Fibroblast of pulmonary artery (primary cell): ENCODE measurements at regions not wholly inside any gene's neighbourhood (a gene's known extent, or its start where the extent isn't known, plus 50 kb on each side); places are given as distances from the start of the nearest gene placed in this dataset.
"Not testable (repeated sequence)": the region's sequence is repeated elsewhere in the genome, so short reads cannot be mapped to it uniquely, and the experiment has no call there.

Experiments
- DNase-seq: peaks from one replicate; pipeline ENCODE4 v3.0.0-alpha.2; 2010; ENCODE audit warnings: low read depth
- H3K4me3 ChIP-seq: replicated peaks from 2 replicates; pipeline ENCODE4 v1.5.1; 2011; ENCODE audit warnings: low read depth, mild to moderate bottlenecking, control low read depth, low read length, moderate library complexity
- TF ChIP-seq, protein P1 (sequence below): IDR thresholded peaks from 2 replicates; pipeline ENCODE4 v1.5.1; 2011; ENCODE audit warnings: mild to moderate bottlenecking, control low read depth, low read length, inconsistent platforms; ENCODE audit errors: missing control alignments

DNA sequence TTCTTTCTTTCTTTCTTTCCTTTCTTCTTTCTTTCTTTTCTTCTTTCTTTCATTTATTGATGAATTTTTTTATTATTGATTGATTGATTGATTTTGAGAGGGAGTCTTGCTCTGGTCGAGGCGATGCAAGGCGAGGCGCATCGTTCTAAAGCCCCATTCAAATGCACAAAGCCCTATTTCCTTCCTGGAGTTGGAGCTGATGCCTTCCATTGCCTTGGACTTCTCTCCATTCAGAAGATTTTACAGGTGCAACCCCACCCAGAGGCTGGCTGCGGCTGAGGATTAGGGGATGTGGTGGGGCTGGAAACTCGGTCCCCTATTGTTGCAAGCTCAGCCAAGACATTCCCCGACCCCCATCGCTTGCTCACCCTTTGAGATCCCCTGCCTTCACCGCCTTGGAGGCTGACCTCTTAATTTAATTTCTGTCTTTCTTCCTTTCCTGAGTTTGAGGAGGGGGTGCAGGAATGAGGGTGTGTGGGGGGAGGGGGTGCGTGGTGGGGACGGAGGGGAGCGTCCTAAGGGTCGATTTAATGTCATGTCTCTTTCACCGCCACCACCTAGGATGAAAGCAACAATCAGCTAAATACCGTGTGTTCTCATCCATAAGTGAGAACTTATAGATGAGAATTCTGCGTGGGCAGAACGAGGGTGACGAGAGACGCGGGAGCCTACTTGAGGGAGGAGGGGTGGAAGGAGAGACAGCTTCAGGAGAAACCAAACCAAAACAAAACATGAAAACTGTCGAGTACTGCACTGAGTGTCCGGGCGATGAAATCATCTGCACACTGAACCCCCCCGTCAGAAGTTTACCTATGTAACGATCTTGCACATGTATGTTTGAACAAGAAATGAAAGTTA, 3913.9 kb upstream of the OR11H1 start:
- DNase-seq, result no peak
- TF ChIP-seq, protein P1, sequence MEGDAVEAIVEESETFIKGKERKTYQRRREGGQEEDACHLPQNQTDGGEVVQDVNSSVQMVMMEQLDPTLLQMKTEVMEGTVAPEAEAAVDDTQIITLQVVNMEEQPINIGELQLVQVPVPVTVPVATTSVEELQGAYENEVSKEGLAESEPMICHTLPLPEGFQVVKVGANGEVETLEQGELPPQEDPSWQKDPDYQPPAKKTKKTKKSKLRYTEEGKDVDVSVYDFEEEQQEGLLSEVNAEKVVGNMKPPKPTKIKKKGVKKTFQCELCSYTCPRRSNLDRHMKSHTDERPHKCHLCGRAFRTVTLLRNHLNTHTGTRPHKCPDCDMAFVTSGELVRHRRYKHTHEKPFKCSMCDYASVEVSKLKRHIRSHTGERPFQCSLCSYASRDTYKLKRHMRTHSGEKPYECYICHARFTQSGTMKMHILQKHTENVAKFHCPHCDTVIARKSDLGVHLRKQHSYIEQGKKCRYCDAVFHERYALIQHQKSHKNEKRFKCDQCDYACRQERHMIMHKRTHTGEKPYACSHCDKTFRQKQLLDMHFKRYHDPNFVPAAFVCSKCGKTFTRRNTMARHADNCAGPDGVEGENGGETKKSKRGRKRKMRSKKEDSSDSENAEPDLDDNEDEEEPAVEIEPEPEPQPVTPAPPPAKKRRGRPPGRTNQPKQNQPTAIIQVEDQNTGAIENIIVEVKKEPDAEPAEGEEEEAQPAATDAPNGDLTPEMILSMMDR, result no peak
- H3K4me3 ChIP-seq, result no peak overlapping the region

- H3K4me3 ChIP-seq, DNase-seq: not testable (repeated sequence)
Measured at GRCh38 chr22:11614798-11615433, 3913.1 kb upstream of the OR11H1 start.

DNA sequence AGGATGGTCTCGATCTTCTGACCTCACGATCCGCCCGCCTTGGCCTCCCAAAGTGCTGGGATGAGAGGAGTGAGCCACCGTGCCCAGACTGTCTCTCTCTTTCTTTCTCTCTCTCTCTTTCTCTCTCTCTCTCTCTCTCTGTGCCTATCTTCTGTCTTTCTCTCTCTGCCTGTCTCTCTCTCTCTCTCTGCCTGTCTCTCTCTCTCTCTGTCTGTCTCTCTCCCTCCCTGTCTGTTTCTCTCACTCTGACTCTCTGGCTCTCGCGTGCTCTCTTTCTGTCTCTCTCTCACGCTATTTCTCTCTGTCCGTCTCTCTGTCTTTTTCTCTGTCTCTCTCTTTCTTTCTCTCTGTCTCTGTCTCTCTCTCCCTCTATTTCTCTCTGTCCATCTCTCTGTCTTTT, 3911.2 kb upstream of the OR11H1 start:
- H3K4me3 ChIP-seq, result no peak overlapping the region
- no peak for DNase-seq
- TF ChIP-seq, protein P1, result no peak

DNA sequence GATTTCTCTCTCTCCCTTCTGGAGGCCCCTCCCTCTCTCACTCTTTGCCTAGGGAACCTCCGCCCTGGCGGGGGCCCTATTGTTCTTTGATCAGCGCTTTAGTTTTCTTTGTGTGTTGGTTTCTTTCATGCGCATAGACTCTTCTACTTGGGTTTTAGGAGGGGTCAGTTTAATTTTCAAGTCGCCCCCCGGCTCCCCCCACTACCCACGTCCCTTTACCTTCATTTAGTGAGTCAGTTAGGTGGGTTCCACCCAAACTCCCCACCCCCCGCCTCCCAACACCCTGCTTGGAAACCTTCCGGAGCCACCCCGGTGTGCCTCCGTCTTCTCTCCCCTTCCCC, 3909.7 kb upstream of the OR11H1 start:
- H3K4me3 ChIP-seq, DNase-seq: not testable (repeated sequence)

- DNase-seq, H3K4me3 ChIP-seq: not testable (repeated sequence)
Measured at GRCh38 chr22:11618688-11619087, 3909.3 kb upstream of the OR11H1 start.

- not testable (repeated sequence) for DNase-seq, H3K4me3 ChIP-seq
Measured at GRCh38 chr22:11620921-11621762, 3906.8 kb upstream of the OR11H1 start.

DNA sequence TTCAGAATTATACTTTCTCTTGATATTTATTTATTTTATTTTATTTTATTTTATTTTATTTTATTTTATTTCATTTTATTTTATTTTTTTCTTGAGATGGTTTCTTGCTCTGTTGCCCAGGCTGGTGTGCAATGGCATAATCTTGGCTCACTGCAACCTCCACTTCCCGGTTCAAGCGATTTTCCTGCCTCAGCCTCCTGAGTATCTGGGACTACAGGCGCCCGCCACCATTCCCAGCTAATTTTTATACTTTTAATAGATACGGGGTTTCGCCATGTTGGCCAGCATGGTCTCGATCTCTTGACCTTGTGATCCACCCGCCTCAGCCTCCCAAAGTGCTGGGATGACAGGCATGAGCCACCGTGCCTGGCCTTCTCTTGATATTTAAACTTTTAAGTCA, 3905.2 kb upstream of the OR11H1 start:
- H3K4me3 ChIP-seq, DNase-seq: not testable (repeated sequence)

- H3K4me3 ChIP-seq, result not testable (repeated sequence)
Measured at GRCh38 chr22:11625711-11626421, 3902.1 kb upstream of the OR11H1 start.

GRCh38 chr22:11626422-11626773, 3901.6 kb upstream of the OR11H1 start:
- DNase-seq, result no peak
- no peak overlapping the region for H3K4me3 ChIP-seq
- TF ChIP-seq, protein P1, result no peak

More at GRCh38 chr22:11625711-11626421, 3902.1 kb upstream of the OR11H1 start:
- DNase-seq, result not testable (repeated sequence)

DNA sequence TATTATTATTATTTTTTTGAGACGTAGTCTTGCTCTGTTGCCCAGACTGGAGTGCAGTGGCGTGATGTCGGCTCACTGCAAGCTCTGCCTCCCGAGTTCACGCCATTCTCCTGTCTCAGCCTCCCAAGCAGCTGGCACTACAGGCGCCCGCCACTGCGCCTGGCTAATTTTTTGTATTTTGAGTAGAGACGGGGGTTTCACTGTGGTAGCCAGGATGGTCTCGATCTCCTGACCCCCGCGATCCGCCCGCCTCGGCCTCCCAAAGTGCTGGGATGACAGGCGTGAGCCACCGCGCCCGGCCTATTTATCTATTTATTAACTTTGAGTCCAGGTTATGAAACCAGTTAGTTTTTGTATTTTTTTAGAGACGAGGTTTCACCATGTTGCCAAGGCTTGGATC, 3901.0 kb upstream of the OR11H1 start:
- H3K4me3 ChIP-seq, DNase-seq: not testable (repeated sequence)
